CD14-positive monocyte (primary cell): ENCODE measurements at regions not wholly inside any gene's neighbourhood (a gene's known extent, or its start where the extent isn't known, plus 50 kb on each side); places are given as distances from the start of the nearest gene placed in this dataset.

Experiments
- DNase-seq, 3 donors: peaks; one replicate each; pipeline ENCODE4 v3.0.0-alpha.2; 2011 to 2022
- H2AFZ ChIP-seq: 2 replicates; pipeline ENCODE4 v1.6.0; 2012; ENCODE audit warnings: mild to moderate bottlenecking, low read depth, low read length, inconsistent platforms; ENCODE audit not compliant: insufficient read depth, poor library complexity, severe bottlenecking
- H3K27ac ChIP-seq, 2 donors: 1 replicate in 1 of 2; 2 replicates in 1 of 2; pipeline ENCODE4 v1.5.1; 2012 to 2013; ENCODE audit warnings: low read length in 2 of 2, control low read depth in 1 of 2, inconsistent platforms in 1 of 2, low read depth in 1 of 2, mild to moderate bottlenecking in 1 of 2
- H3K27me3 ChIP-seq, 2 donors: one replicate each; pipeline versions ENCODE4 v1.6.0 to v1.6.1; 2011 to 2013; ENCODE audit warnings: low read length in 2 of 2; ENCODE audit not compliant: control insufficient read depth in 2 of 2, insufficient read depth in 2 of 2
- H3K36me3 ChIP-seq, 2 donors: replicated peaks in 1 of 2; 1 replicate in 1 of 2; 2 replicates in 1 of 2; pipeline versions ENCODE4 v1.5.1 to v1.6.1; 2012 to 2013; ENCODE audit warnings: low read length in 2 of 2, control low read depth in 1 of 2, inconsistent platforms in 1 of 2, mild to moderate bottlenecking in 1 of 2; ENCODE audit not compliant: insufficient read depth in 2 of 2, control insufficient read depth in 1 of 2
- H3K4me1 ChIP-seq, 2 donors: 1 replicate in 1 of 2; 2 replicates in 1 of 2; pipeline versions ENCODE4 v1.5.1 to v1.6.1; 2012 to 2013; ENCODE audit warnings: low read length in 2 of 2, control low read depth in 1 of 2, inconsistent platforms in 1 of 2, mild to moderate bottlenecking in 1 of 2, moderate library complexity in 1 of 2; ENCODE audit not compliant: insufficient read depth in 2 of 2, control insufficient read depth in 1 of 2
- H3K4me2 ChIP-seq: replicated peaks from 2 replicates; pipeline ENCODE3; 2012; ENCODE audit warnings: low read length, moderate library complexity, mild to moderate bottlenecking; ENCODE audit not compliant: poor library complexity, severe bottlenecking; ENCODE audit errors: extremely low read depth
- H3K4me3 ChIP-seq, 3 experiments: fragments of 200-600 bp in 1 of 3; sonication (generic) in 1 of 3; replicated peaks in 1 of 3; 1 replicate in 2 of 3; 2 replicates in 1 of 3; pipeline ENCODE4 v1.5.1; 2011 to 2013; ENCODE audit warnings: low read length in 3 of 3, mild to moderate bottlenecking in 3 of 3, control low read depth in 2 of 3, low read depth in 2 of 3, inconsistent platforms in 1 of 3, moderate library complexity in 1 of 3
- H3K79me2 ChIP-seq: 2 replicates; pipeline ENCODE4 v1.6.0; 2012; ENCODE audit warnings: mild to moderate bottlenecking, control low read depth, inconsistent platforms, low read length, moderate library complexity; ENCODE audit not compliant: insufficient read depth
- H3K9ac ChIP-seq: 2 replicates; pipeline ENCODE4 v1.6.0; 2017; ENCODE audit warnings: low read length, mild to moderate bottlenecking; ENCODE audit not compliant: insufficient read depth, poor library complexity, severe bottlenecking
- H3K9me3 ChIP-seq, 2 donors: replicated peaks in 1 of 2; 1 replicate in 1 of 2; 2 replicates in 1 of 2; pipeline versions ENCODE4 v1.5.1 to v1.6.1; 2012 to 2013; ENCODE audit warnings: low read length in 2 of 2, control low read depth in 1 of 2; ENCODE audit not compliant: control insufficient read depth in 1 of 2, insufficient read depth in 1 of 2
- H4K20me1 ChIP-seq: 2 replicates; pipeline ENCODE4 v1.6.0; 2012; ENCODE audit warnings: mild to moderate bottlenecking, low read length, control low read depth, moderate library complexity; ENCODE audit not compliant: insufficient read depth
- H3K27ac Mint-ChIP-seq, 7 donors: one replicate each; pipeline ENCODE4 v1.8.0; 2020; ENCODE audit warnings: mild to moderate bottlenecking in 7 of 7, mixed read lengths in 7 of 7, moderate library complexity in 6 of 7, inconsistent platforms in 2 of 7
- H3K27me3 Mint-ChIP-seq, 3 donors: one replicate each; pipeline ENCODE4 v1.8.0; 2021 to 2022; ENCODE audit warnings: low read depth in 3 of 3, mild to moderate bottlenecking in 3 of 3, mixed read lengths in 3 of 3, moderate library complexity in 3 of 3, inconsistent platforms in 1 of 3
- H3K36me3 Mint-ChIP-seq, 2 donors: one replicate each; pipeline ENCODE4 v1.8.0; 2020; ENCODE audit warnings: mixed read lengths in 2 of 2, inconsistent platforms in 1 of 2, mild to moderate bottlenecking in 1 of 2
- H3K4me1 Mint-ChIP-seq: one replicate; pipeline ENCODE4 v1.8.0; 2020; ENCODE audit warnings: mild to moderate bottlenecking, mixed read lengths
- H3K4me3 Mint-ChIP-seq, 2 donors: one replicate each; pipeline ENCODE4 v1.8.0; 2020; ENCODE audit warnings: mild to moderate bottlenecking in 2 of 2, mixed read lengths in 2 of 2, moderate library complexity in 1 of 2
- H3K9me3 Mint-ChIP-seq, 7 donors: one replicate each; pipeline ENCODE4 v1.8.0; 2020 to 2022; ENCODE audit warnings: mixed read lengths in 7 of 7, mild to moderate bottlenecking in 6 of 7, moderate library complexity in 6 of 7, inconsistent platforms in 2 of 7
- WGBS: methylation state at CpG from one replicate; pipeline ENCODE4 v1.1.5; 2013; ENCODE audit warnings: missing lambda C conversion rate; ENCODE audit not compliant: insufficient coverage; 5-methylcytosine and 5-hydroxymethylcytosine counted together
- intact Hi-C, 2 donors: fragments of 100-400 bp; cut with micrococcal nuclease; formaldehyde crosslinking; loops; one replicate each; pipeline versions ENCODE4 v1.15.0 to v1.15.1; 2023
- TF ChIP-seq, protein P1 (sequence below): fragments of 200-600 bp; IDR thresholded peaks from one replicate; pipeline ENCODE4 v1.8.0; 2022; ENCODE audit warnings: antibody characterized with exemption, mild to moderate bottlenecking

DNA sequence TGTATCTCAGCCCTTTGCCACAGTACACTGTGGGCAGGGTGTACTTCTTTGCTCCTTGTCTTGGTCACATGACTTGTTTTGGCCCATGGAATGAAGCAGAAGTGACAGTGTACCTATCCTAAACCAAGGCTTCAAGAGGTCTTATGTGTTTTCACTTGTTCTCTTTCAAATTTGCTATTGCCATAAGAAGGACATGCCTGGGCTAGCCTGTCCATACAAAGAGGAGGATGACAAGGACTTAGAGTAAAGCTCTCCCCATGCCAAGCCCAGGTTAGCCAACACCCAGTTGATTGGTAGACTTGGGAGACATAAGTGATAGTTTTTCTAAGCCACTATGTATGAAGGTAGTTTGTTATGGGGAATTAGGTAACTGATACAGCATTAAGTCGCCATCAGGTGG, 141.1 kb upstream of the MID1 start:
- no peak overlapping the region for H3K4me3 Mint-ChIP-seq
- H3K4me1 ChIP-seq = no peaks in the 10 kb centered on the region
- no peak overlapping the region for H2AFZ ChIP-seq
- H3K36me3 Mint-ChIP-seq = no peaks in the 10 kb centered on the region
- intact Hi-C loops = no loop called here
- WGBS = no CpG with 5 or more reads among the region's 1 CpG
- H3K9ac ChIP-seq = no peak overlapping the region
- no peak overlapping the region for H3K4me2 ChIP-seq
- H3K27me3 Mint-ChIP-seq = peaks cover 0 to 4% (median 0%) of the 10 kb centered on the region in 3 donors
- no peak for DNase-seq
- H3K4me3 ChIP-seq = no peak overlapping the region
- H3K27ac ChIP-seq = no peak overlapping the region
- H3K79me2 ChIP-seq = no peaks in the 10 kb centered on the region
- H3K9me3 ChIP-seq = no peaks in the 10 kb centered on the region
- H3K27ac Mint-ChIP-seq = no peak overlapping the region
- H3K27me3 ChIP-seq = no peaks in the 10 kb centered on the region
- peaks cover 7% of the 10 kb centered on the region for H3K4me1 Mint-ChIP-seq
- H4K20me1 ChIP-seq = no peaks in the 10 kb centered on the region
- no peaks in the 10 kb centered on the region for H3K36me3 ChIP-seq
- peaks cover 0 to 4% (median 0%) of the 10 kb centered on the region in 7 donors for H3K9me3 Mint-ChIP-seq
- TF ChIP-seq, protein P1, sequence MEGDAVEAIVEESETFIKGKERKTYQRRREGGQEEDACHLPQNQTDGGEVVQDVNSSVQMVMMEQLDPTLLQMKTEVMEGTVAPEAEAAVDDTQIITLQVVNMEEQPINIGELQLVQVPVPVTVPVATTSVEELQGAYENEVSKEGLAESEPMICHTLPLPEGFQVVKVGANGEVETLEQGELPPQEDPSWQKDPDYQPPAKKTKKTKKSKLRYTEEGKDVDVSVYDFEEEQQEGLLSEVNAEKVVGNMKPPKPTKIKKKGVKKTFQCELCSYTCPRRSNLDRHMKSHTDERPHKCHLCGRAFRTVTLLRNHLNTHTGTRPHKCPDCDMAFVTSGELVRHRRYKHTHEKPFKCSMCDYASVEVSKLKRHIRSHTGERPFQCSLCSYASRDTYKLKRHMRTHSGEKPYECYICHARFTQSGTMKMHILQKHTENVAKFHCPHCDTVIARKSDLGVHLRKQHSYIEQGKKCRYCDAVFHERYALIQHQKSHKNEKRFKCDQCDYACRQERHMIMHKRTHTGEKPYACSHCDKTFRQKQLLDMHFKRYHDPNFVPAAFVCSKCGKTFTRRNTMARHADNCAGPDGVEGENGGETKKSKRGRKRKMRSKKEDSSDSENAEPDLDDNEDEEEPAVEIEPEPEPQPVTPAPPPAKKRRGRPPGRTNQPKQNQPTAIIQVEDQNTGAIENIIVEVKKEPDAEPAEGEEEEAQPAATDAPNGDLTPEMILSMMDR = no peak

DNA sequence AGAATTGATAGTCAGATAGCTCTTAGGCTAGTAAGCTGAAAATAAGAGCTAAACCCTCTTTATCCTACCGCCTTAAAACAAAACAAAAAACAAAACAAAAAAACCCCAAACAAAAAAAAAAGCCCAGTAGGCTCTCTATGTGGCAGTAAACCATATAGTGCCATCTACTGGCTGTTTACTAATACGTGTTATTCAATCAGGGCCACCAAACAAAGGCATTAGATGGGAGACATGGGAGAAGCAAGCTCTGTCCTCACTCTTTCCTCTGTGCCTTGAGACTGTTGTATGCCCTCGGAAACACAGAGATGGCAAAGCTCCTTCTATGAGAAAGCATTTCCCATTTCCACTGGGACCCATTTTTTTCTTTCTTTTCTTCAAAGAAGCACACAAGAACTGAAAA, 148.8 kb upstream of the MID1 start:
- no peaks in the 10 kb centered on the region for H4K20me1 ChIP-seq
- intact Hi-C loops = no loop called here
- peak in 1 of 3 donors; percentile 5 for DNase-seq
- H3K27ac Mint-ChIP-seq = no peak overlapping the region
- H3K27me3 Mint-ChIP-seq = no peaks in the 10 kb centered on the region
- no peak overlapping the region for H3K4me3 Mint-ChIP-seq
- H3K4me1 ChIP-seq = no peaks in the 10 kb centered on the region
- no peaks in the 10 kb centered on the region for H3K4me1 Mint-ChIP-seq
- H3K27me3 ChIP-seq = no peaks in the 10 kb centered on the region
- no peaks in the 10 kb centered on the region for H3K9me3 Mint-ChIP-seq
- H3K4me3 ChIP-seq = no peak overlapping the region
- no peaks in the 10 kb centered on the region for H3K79me2 ChIP-seq
- H3K36me3 Mint-ChIP-seq = no peaks in the 10 kb centered on the region
- no peaks in the 10 kb centered on the region for H3K9me3 ChIP-seq
- TF ChIP-seq, protein P1 = peak; percentile 48
- no peak overlapping the region for H2AFZ ChIP-seq
- WGBS = no CpG with 5 or more reads among the region's 3 CpGs
- no peak overlapping the region for H3K9ac ChIP-seq
- no peak overlapping the region for H3K4me2 ChIP-seq
- H3K36me3 ChIP-seq = no peaks in the 10 kb centered on the region
- no peak overlapping the region for H3K27ac ChIP-seq
